ENCODE measurements at regions not wholly inside any gene's neighbourhood (a gene's known extent, or its start where the extent isn't known, plus 50 kb on each side); places are given as distances from the start of the nearest gene placed in this dataset.

DNA sequence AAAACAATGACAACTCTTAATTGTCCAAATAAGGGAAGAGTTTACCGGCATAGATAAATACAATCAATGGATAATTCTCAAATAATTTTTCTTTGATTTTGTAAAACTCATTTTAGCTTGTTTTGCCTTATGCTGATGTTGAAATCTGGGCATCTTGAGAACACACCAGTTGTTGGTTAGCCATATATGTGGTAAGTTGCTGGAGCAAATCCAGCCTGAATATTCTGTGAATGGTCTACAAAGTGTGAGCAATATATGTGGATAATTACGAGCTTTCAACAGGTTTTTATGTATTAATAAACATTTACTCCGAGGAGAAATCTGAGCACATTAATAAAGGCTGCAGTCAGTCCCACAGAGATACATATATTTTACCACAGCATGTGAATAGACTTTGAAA, 423.6 kb downstream of the BCKDHB start:
- TF ChIP-seq, protein P1, sequence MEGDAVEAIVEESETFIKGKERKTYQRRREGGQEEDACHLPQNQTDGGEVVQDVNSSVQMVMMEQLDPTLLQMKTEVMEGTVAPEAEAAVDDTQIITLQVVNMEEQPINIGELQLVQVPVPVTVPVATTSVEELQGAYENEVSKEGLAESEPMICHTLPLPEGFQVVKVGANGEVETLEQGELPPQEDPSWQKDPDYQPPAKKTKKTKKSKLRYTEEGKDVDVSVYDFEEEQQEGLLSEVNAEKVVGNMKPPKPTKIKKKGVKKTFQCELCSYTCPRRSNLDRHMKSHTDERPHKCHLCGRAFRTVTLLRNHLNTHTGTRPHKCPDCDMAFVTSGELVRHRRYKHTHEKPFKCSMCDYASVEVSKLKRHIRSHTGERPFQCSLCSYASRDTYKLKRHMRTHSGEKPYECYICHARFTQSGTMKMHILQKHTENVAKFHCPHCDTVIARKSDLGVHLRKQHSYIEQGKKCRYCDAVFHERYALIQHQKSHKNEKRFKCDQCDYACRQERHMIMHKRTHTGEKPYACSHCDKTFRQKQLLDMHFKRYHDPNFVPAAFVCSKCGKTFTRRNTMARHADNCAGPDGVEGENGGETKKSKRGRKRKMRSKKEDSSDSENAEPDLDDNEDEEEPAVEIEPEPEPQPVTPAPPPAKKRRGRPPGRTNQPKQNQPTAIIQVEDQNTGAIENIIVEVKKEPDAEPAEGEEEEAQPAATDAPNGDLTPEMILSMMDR (IDR thresholded peaks at IDR 0.05), result no peak
- TF ChIP-seq POLR2A (IDR thresholded peaks at IDR 0.05), result no peak
- no peak for TF ChIP-seq POLR2AphosphoS5 (IDR thresholded peaks at IDR 0.05; ENCODE audit: insufficient read depth in 1 of 2, low read depth in 1 of 2)
